ENCODE measurements at regions not wholly inside any gene's neighbourhood (a gene's known extent, or its start where the extent isn't known, plus 50 kb on each side); places are given as distances from the start of the nearest gene placed in this dataset.

DNA sequence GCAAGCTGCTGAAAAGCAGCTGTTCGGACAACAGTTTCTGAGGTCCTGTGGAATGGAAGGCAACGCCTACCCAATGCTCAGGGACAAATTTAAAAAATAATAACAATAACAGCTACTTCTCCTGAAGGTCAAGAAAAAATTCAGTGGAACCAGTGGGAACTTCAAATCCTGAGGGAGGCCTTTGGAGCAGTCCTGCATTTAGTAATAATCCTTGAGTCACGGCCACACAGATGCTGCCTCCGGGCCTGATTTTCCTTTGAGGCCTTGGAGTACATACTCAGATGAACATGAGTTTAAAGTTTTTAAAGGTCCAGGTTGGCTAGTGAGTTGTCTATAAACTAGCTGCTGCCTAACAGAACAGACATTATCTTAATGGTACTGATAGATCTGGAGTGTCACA is 268.0 kb downstream of the MSRB3 start:
- TF ChIP-seq, protein P1, sequence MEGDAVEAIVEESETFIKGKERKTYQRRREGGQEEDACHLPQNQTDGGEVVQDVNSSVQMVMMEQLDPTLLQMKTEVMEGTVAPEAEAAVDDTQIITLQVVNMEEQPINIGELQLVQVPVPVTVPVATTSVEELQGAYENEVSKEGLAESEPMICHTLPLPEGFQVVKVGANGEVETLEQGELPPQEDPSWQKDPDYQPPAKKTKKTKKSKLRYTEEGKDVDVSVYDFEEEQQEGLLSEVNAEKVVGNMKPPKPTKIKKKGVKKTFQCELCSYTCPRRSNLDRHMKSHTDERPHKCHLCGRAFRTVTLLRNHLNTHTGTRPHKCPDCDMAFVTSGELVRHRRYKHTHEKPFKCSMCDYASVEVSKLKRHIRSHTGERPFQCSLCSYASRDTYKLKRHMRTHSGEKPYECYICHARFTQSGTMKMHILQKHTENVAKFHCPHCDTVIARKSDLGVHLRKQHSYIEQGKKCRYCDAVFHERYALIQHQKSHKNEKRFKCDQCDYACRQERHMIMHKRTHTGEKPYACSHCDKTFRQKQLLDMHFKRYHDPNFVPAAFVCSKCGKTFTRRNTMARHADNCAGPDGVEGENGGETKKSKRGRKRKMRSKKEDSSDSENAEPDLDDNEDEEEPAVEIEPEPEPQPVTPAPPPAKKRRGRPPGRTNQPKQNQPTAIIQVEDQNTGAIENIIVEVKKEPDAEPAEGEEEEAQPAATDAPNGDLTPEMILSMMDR (IDR thresholded peaks at IDR 0.05; ENCODE audit: insufficient read depth, low read length), result no peak
- TF ChIP-seq GABPA (IDR thresholded peaks at IDR 0.05; ENCODE audit: low read depth) (no peak), POLR2AphosphoS5 (IDR thresholded peaks at IDR 0.05; ENCODE audit: low read depth) (no peak)

Data from HL-60 (cell line).